GM23338 (cell line): ENCODE measurements at regions not wholly inside any gene's neighbourhood (a gene's known extent, or its start where the extent isn't known, plus 50 kb on each side); places are given as distances from the start of the nearest gene placed in this dataset.
"Not testable (repeated sequence)": the region's sequence is repeated elsewhere in the genome, so short reads cannot be mapped to it uniquely, and the experiment has no call there.

Source experiments
- POLR2AphosphoS5 ChIP-seq: IDR thresholded peaks from 2 replicates; pipeline ENCODE4 v1.6.1; 2016; ENCODE audit warnings: antibody characterized with exemption, low read depth
- TF ChIP-seq, protein P1 (sequence below), 2 experiments: fragments of 200-600 bp in 1 of 2; sonication (generic) in 1 of 2; conservative IDR thresholded peaks; 2 replicates each; pipeline versions ENCODE4 v1.5.1 to v1.6.1; 2016 to 2017; ENCODE audit warnings: antibody characterized with exemption in 2 of 2, low read depth in 2 of 2, mild to moderate bottlenecking in 2 of 2, moderate library complexity in 1 of 2
- TF ChIP-seq, protein P2 (sequence below): IDR thresholded peaks from 2 replicates; pipeline ENCODE4 v1.6.1; 2016; ENCODE audit warnings: antibody characterized with exemption

DNA sequence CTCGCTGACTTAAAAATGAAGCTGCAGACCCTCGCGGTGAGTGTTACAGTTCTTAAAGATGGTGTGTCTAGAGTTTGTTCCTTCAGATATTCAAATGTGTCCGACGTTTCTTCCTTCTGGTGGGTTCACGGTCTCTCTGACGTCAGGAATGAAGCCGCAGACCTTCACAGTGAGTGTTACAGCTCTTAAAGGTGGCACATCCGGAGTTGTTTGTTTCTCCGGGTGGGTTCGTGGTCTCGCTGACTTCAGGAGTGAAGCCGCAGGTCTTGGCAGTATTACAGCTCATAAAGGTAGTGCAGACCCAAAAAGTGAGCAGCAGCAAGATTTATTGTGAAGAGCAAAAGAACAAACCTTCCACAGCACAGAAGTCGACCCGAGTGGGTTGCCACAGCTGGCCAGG is 316.1 kb downstream of the SIPA1L2 start:
- TF ChIP-seq, protein P1, sequence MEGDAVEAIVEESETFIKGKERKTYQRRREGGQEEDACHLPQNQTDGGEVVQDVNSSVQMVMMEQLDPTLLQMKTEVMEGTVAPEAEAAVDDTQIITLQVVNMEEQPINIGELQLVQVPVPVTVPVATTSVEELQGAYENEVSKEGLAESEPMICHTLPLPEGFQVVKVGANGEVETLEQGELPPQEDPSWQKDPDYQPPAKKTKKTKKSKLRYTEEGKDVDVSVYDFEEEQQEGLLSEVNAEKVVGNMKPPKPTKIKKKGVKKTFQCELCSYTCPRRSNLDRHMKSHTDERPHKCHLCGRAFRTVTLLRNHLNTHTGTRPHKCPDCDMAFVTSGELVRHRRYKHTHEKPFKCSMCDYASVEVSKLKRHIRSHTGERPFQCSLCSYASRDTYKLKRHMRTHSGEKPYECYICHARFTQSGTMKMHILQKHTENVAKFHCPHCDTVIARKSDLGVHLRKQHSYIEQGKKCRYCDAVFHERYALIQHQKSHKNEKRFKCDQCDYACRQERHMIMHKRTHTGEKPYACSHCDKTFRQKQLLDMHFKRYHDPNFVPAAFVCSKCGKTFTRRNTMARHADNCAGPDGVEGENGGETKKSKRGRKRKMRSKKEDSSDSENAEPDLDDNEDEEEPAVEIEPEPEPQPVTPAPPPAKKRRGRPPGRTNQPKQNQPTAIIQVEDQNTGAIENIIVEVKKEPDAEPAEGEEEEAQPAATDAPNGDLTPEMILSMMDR (conservative IDR thresholded peaks at IDR 0.05; ENCODE audit: low read depth in 2 of 2), result not testable (repeated sequence)
- TF ChIP-seq POLR2AphosphoS5, result not testable (repeated sequence)
- TF ChIP-seq, protein P2, sequence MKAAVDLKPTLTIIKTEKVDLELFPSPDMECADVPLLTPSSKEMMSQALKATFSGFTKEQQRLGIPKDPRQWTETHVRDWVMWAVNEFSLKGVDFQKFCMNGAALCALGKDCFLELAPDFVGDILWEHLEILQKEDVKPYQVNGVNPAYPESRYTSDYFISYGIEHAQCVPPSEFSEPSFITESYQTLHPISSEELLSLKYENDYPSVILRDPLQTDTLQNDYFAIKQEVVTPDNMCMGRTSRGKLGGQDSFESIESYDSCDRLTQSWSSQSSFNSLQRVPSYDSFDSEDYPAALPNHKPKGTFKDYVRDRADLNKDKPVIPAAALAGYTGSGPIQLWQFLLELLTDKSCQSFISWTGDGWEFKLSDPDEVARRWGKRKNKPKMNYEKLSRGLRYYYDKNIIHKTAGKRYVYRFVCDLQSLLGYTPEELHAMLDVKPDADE, result not testable (repeated sequence)
